SK-N-DZ (cell line): ENCODE measurements at regions not wholly inside any gene's neighbourhood (a gene's known extent, or its start where the extent isn't known, plus 50 kb on each side); places are given as distances from the start of the nearest gene placed in this dataset.

Source experiments
- DNase-seq: peaks from one replicate; pipeline ENCODE4 v3.0.0-alpha.2; 2015; ENCODE audit warnings: low spot score

- peak; percentile 17 for DNase-seq
Observed at GRCh38 chr5:71996789-71997188, 110.5 kb upstream of the MAP1B start.

- DNase-seq, result no peak
Observed at GRCh38 chr5:71998746-71999145, 108.5 kb upstream of the MAP1B start.

- DNase-seq, result no peak
Observed at GRCh38 chr5:72000707-72001106, 106.6 kb upstream of the MAP1B start.

- no peak for DNase-seq
Observed at GRCh38 chr5:72005671-72006070, 101.6 kb upstream of the MAP1B start.

- DNase-seq, result no peak
Observed at GRCh38 chr5:72006361-72006760, 100.9 kb upstream of the MAP1B start.

GRCh38 chr5:72007336-72008111 is 99.8 kb upstream of the MAP1B start:
- peak; percentile 59 for DNase-seq

- DNase-seq, result no peak
Observed at GRCh38 chr5:72009280-72009679, 98.0 kb upstream of the MAP1B start.

- DNase-seq, result no peak
Observed at GRCh38 chr5:72010430-72010829, 96.8 kb upstream of the MAP1B start.

GRCh38 chr5:72012906-72013305 is 94.4 kb upstream of the MAP1B start:
- no peak for DNase-seq

GRCh38 chr5:72013766-72014624 is 93.3 kb upstream of the MAP1B start:
- peak; percentile 41 for DNase-seq

- peak; percentile 52 for DNase-seq
Observed at GRCh38 chr5:72015103-72015548, 92.1 kb upstream of the MAP1B start.

- peak; percentile 42 for DNase-seq
Observed at GRCh38 chr5:72018143-72018803, 89.0 kb upstream of the MAP1B start.

- DNase-seq, result peak; percentile 35
Observed at GRCh38 chr5:72020161-72020983, 86.9 kb upstream of the MAP1B start.

- DNase-seq, result no peak
Observed at GRCh38 chr5:72021651-72022357, 85.5 kb upstream of the MAP1B start.

- DNase-seq, result no peak
Observed at GRCh38 chr5:72028382-72028781, 78.9 kb upstream of the MAP1B start.

- DNase-seq, result no peak
Observed at GRCh38 chr5:72030237-72030636, 77.0 kb upstream of the MAP1B start.

GRCh38 chr5:72032788-72033187 is 74.5 kb upstream of the MAP1B start:
- no peak for DNase-seq

- no peak for DNase-seq
Observed at GRCh38 chr5:72034770-72035169, 72.5 kb upstream of the MAP1B start.

GRCh38 chr5:72035831-72036230 is 71.4 kb upstream of the MAP1B start:
- DNase-seq, result no peak

GRCh38 chr5:72036951-72037350 is 70.3 kb upstream of the MAP1B start:
- DNase-seq, result peak; percentile 27

- no peak for DNase-seq
Observed at GRCh38 chr5:72040513-72040912, 66.8 kb upstream of the MAP1B start.
